K562 (cell line): ENCODE measurements at regions not wholly inside any gene's neighbourhood (a gene's known extent, or its start where the extent isn't known, plus 50 kb on each side); places are given as distances from the start of the nearest gene placed in this dataset.

ENCODE experiments used
- ATAC-seq: fragments of 200-7000 bp; cut with Tn5 transposase; 3 replicates; pipeline ENCODE4 v1.9.1; 2020; ENCODE audit warnings: moderate library complexity
- BruUV-seq: library from RNA; stranded (reverse); fragments of 400-500 nt; replicated peaks from 2 replicates; lab custom pipeline; 2021; lab: Mats Ljungman, UMichigan
- CTCF ChIA-PET: fragments of 300-600 bp; formaldehyde crosslinking; extraction: SDS; loops from one replicate; lab custom pipeline; 2021; ENCODE audit warnings: low intra/inter-chr PET ratio; lab: Yijun Ruan, JAX
- POLR2A ChIA-PET: fragments of 300-600, 350-650 bp; sonication (Branson Sonifier 250); formaldehyde crosslinking; extraction: SDS; loops from one replicate; lab custom pipeline; 2021; ENCODE audit warnings: antibody characterized with exemption, inconsistent platforms; lab: Yijun Ruan, JAX
- DNase-seq, 4 experiments: peaks; one replicate each; pipeline versions ENCODE4 v3.0.0 to v3.0.0-alpha.2; 2011 to 2018; ENCODE audit warnings: low spot score in 3 of 4, mixed read lengths in 3 of 4; ENCODE audit errors: extremely low read depth in 1 of 4
- FAIRE-seq: peaks from 2 replicates; lab custom pipeline; 2011; peaks lifted over from hg19 to GRCh38; lab: Jason Lieb, UNC
- H2AFZ ChIP-seq: 2 replicates; pipeline ENCODE4 v1.6.0; 2011; ENCODE audit warnings: low read depth, low read length, control low read depth, inconsistent platforms
- H3K27ac ChIP-seq: fragments of 200-600 bp; 3 replicates; pipeline ENCODE4 v1.8.0; 2011; ENCODE audit warnings: low read depth, mild to moderate bottlenecking, control low read depth, inconsistent platforms, low read length, moderate library complexity, mixed read lengths; ENCODE audit errors: extremely low read depth
- H3K27me3 ChIP-seq, 2 experiments: fragments of 300-600 bp in 1 of 2; 2 replicates in 1 of 2; 3 replicates in 1 of 2; pipeline versions ENCODE4 v1.6.0 to v1.8.0; 2011; ENCODE audit warnings: inconsistent platforms in 2 of 2, low read length in 2 of 2, mild to moderate bottlenecking in 1 of 2, mixed read lengths in 1 of 2, moderate library complexity in 1 of 2; ENCODE audit not compliant: control insufficient read depth in 2 of 2, insufficient read depth in 2 of 2
- H3K36me3 ChIP-seq: fragments of 300-600 bp; 3 replicates; pipeline ENCODE4 v1.8.0; 2011; ENCODE audit warnings: mild to moderate bottlenecking, low read length, inconsistent platforms; ENCODE audit not compliant: control insufficient read depth, insufficient read depth
- H3K4me1 ChIP-seq, 2 experiments: fragments of 200-600 bp in 1 of 2; replicated peaks in 1 of 2; 2 replicates in 1 of 2; 3 replicates in 1 of 2; pipeline versions ENCODE4 v1.5.1 to v1.8.0; 2011; ENCODE audit warnings: inconsistent platforms in 2 of 2, low read length in 2 of 2, mild to moderate bottlenecking in 1 of 2, mixed read lengths in 1 of 2, moderate library complexity in 1 of 2; ENCODE audit not compliant: control insufficient read depth in 2 of 2, insufficient read depth in 2 of 2
- H3K4me2 ChIP-seq: 2 replicates; pipeline ENCODE4 v1.6.1; 2011; ENCODE audit warnings: low read length, control low read depth, inconsistent platforms, mixed read lengths; ENCODE audit not compliant: insufficient read depth
- H3K4me3 ChIP-seq: fragments of 200-600 bp; sonication (generic), shearing (Covaris generic); 2 replicates; pipeline ENCODE4 v1.5.1; 2016; ENCODE audit warnings: control low read depth, inconsistent platforms
- H3K79me2 ChIP-seq: fragments of 200-600 bp; 3 replicates; pipeline ENCODE4 v1.8.0; 2011; ENCODE audit warnings: low read length, inconsistent platforms; ENCODE audit not compliant: control insufficient read depth, insufficient read depth
- H3K9ac ChIP-seq, 2 experiments: 2 replicates each; pipeline versions ENCODE4 v1.6.0 to v1.6.1; 2011; ENCODE audit warnings: low read depth in 2 of 2, low read length in 2 of 2, control low read depth in 1 of 2, inconsistent platforms in 1 of 2, mild to moderate bottlenecking in 1 of 2, mixed read lengths in 1 of 2; ENCODE audit not compliant: insufficient read depth in 1 of 2
- H3K9me1 ChIP-seq: one replicate; pipeline ENCODE4 v1.6.0; 2011; ENCODE audit warnings: inconsistent platforms, mild to moderate bottlenecking, low read length, moderate library complexity; ENCODE audit not compliant: control insufficient read depth, insufficient read depth
- H3K9me3 ChIP-seq: replicated peaks from 2 replicates; pipeline ENCODE4 v1.5.1; 2011; ENCODE audit warnings: low read depth, low read length, inconsistent platforms; ENCODE audit not compliant: control insufficient read depth, insufficient read depth
- H4K20me1 ChIP-seq: replicated peaks from 2 replicates; pipeline ENCODE4 v1.6.1; 2011; ENCODE audit warnings: low read length, inconsistent platforms, mixed read lengths; ENCODE audit not compliant: control insufficient read depth, insufficient read depth
- ATF7 ChIP-seq: fragments of 450-650 bp; IDR thresholded peaks from 2 replicates; pipeline ENCODE4 v1.7.1; 2014; ENCODE audit warnings: mild to moderate bottlenecking, moderate library complexity
- ELF4 ChIP-seq: fragments of 450-650 bp; formaldehyde crosslinking; IDR thresholded peaks from 2 replicates; pipeline ENCODE4 v1.4.0; 2022; ENCODE audit warnings: missing genetic modification characterization
- ERF ChIP-seq: fragments of 450-650 bp; formaldehyde crosslinking; IDR thresholded peaks from 2 replicates; pipeline ENCODE4 v1.4.0; 2020; ENCODE audit warnings: mild to moderate bottlenecking, mixed read lengths
- GTF2A2 ChIP-seq: IDR thresholded peaks from 2 replicates; pipeline ENCODE4 v1.6.1; 2016; ENCODE audit warnings: mild to moderate bottlenecking, missing genetic modification characterization, missing compliant biosample characterization
- SRSF3 ChIP-seq: fragments of 200-400 bp; formaldehyde crosslinking; IDR thresholded peaks from 2 replicates; pipeline ENCODE4 v1.6.1; 2016; ENCODE audit warnings: mild to moderate bottlenecking, low read length, moderate library complexity; ENCODE audit not compliant: insufficient read depth
- ZNF24 ChIP-seq: fragments of 450-650 bp; IDR thresholded peaks from 2 replicates; pipeline ENCODE4 v1.6.1; 2016
- ZNF354B ChIP-seq: fragments of 250-450 bp; sonication (Bioruptor Pico); IDR thresholded peaks from 2 replicates; pipeline ENCODE4 v1.4.0; 2020
- WGBS: fragments of 100-300 bp; shearing (Covaris generic); methylation state at CpG from one replicate; pipeline ENCODE4 v1.1.6; 2016; ENCODE audit warnings: low coverage, mixed read lengths; ENCODE audit not compliant: insufficient coverage; ENCODE audit errors: missing lambda C conversion rate; 5-methylcytosine and 5-hydroxymethylcytosine counted together
- in situ Hi-C: fragments of 300-500 bp; cut with MboI; formaldehyde crosslinking; loops from 4 replicates; pipeline ENCODE4 v1.15.0; 2018; ENCODE audit warnings: inconsistent platforms, mixed read lengths
- intact Hi-C: fragments of 100-400 bp; cut with micrococcal nuclease; formaldehyde crosslinking; loops from 2 replicates; pipeline ENCODE4 v1.14.2; 2022
- TF ChIP-seq, protein P1 (sequence below): sonication (generic); formaldehyde crosslinking; IDR thresholded peaks from 2 replicates; pipeline ENCODE4 v1.8.0; 2022; ENCODE audit warnings: missing genetic modification reagents, mild to moderate bottlenecking, borderline replicate concordance
- TF ChIP-seq, protein P2 (sequence below): fragments of 250-450 bp; sonication (Bioruptor Pico); IDR thresholded peaks from 2 replicates; pipeline ENCODE4 v1.4.0; 2020; ENCODE audit warnings: mild to moderate bottlenecking, moderate library complexity, borderline replicate concordance
- TF ChIP-seq, protein P3 (sequence below): sonication (generic); formaldehyde crosslinking; IDR thresholded peaks from 2 replicates; pipeline ENCODE4 v1.9.0; 2022; ENCODE audit warnings: mild to moderate bottlenecking, missing genetic modification reagents

DNA sequence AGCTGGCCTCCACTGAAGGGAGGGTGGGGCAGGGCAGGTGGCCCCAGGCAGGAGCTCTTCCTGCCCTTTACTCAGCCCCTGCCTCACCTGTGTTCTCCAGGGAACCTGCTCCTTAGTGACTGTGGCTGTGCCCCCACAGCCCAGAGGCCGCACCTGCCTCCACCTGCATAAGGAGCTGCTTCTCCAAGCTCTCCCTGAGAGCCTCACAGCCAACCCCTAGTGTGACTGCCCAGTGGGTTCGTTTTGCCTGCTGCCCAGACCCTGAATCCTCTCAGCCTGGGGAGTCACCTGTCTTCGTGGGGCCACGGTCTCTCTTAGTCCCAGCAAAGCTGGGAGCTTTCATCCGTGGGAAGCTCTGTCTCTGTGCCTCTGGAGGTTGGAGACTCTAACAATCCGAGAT, 94.4 kb downstream of the GLRX3 start:
- Histone ChIP-seq H3K4me1 (no peaks in the 10 kb centered on the region), H2AFZ (no peak overlapping the region), H3K36me3 (no peaks in the 10 kb centered on the region), H3K9ac (no peak overlapping the region), H3K27ac (no peak overlapping the region), H3K9me3 (no peaks in the 10 kb centered on the region), H3K4me3 (no peak overlapping the region), H3K27me3 (peaks cover 0 to 22% of the 10 kb centered on the region in 2 experiments; a peak in 2 of 5 replicates), H3K4me2 (no peak overlapping the region), H3K9me1 (no peaks in the 10 kb centered on the region), H4K20me1 (no peaks in the 10 kb centered on the region; the same call in 1 of the 2 replicates), H3K79me2 (no peaks in the 10 kb centered on the region)
- no peak for ATAC-seq
- in situ Hi-C loops (no loop called here), intact Hi-C loops (no loop called here)
- DNase-seq: no peak
- TF ChIP-seq SRSF3: no peak
- no peak for TF ChIP-seq ERF (CRISPR knock-in tag)
- no peak for TF ChIP-seq ELF4 (CRISPR knock-in tag)
- TF ChIP-seq ZNF354B: no peak
- TF ChIP-seq, protein P1, sequence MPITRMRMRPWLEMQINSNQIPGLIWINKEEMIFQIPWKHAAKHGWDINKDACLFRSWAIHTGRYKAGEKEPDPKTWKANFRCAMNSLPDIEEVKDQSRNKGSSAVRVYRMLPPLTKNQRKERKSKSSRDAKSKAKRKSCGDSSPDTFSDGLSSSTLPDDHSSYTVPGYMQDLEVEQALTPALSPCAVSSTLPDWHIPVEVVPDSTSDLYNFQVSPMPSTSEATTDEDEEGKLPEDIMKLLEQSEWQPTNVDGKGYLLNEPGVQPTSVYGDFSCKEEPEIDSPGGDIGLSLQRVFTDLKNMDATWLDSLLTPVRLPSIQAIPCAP: no peak
- TF ChIP-seq, protein P2, sequence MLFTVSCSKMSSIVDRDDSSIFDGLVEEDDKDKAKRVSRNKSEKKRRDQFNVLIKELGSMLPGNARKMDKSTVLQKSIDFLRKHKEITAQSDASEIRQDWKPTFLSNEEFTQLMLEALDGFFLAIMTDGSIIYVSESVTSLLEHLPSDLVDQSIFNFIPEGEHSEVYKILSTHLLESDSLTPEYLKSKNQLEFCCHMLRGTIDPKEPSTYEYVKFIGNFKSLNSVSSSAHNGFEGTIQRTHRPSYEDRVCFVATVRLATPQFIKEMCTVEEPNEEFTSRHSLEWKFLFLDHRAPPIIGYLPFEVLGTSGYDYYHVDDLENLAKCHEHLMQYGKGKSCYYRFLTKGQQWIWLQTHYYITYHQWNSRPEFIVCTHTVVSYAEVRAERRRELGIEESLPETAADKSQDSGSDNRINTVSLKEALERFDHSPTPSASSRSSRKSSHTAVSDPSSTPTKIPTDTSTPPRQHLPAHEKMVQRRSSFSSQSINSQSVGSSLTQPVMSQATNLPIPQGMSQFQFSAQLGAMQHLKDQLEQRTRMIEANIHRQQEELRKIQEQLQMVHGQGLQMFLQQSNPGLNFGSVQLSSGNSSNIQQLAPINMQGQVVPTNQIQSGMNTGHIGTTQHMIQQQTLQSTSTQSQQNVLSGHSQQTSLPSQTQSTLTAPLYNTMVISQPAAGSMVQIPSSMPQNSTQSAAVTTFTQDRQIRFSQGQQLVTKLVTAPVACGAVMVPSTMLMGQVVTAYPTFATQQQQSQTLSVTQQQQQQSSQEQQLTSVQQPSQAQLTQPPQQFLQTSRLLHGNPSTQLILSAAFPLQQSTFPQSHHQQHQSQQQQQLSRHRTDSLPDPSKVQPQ (CRISPR knock-in tag): no peak
- TF ChIP-seq, protein P3, sequence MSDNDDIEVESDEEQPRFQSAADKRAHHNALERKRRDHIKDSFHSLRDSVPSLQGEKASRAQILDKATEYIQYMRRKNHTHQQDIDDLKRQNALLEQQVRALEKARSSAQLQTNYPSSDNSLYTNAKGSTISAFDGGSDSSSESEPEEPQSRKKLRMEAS (CRISPR knock-in tag): no peak
- no peak for TF ChIP-seq GTF2A2 (tag)
- no peak for TF ChIP-seq ZNF24
- TF ChIP-seq ATF7: no peak
- POLR2A ChIA-PET: interaction anchor here (0.5 to 1.0 kb wide), 2 partner anchors 9 to 21 kb away, joined by 3 to 5 read pairs; no protein-coding TSS in a partner anchor
- CTCF ChIA-PET: no interaction called here
- no TSS peak for BruUV-seq
- WGBS: 8% methylated on average over 5 of the region's 6 CpGs
- no peak for FAIRE-seq
